Fibroblast of mammary gland (primary cell): ENCODE measurements at regions not wholly inside any gene's neighbourhood (a gene's known extent, or its start where the extent isn't known, plus 50 kb on each side); places are given as distances from the start of the nearest gene placed in this dataset.
A peak's percentile ranks its signal among the peaks of the same experiment; 100 is the strongest.
"Not testable (repeated sequence)": the region's sequence is repeated elsewhere in the genome, so short reads cannot be mapped to it uniquely, and the experiment has no call there.

Source experiments
- DNase-seq: peaks from one replicate; pipeline ENCODE4 v3.0.0-alpha.2; 2010; ENCODE audit warnings: low read depth
- H3K4me3 ChIP-seq: 2 replicates; pipeline ENCODE4 v1.5.1; 2011; ENCODE audit warnings: low read depth, mild to moderate bottlenecking, low read length, moderate library complexity; ENCODE audit not compliant: control insufficient read depth
- TF ChIP-seq, protein P1 (sequence below): conservative IDR thresholded peaks from 2 replicates; pipeline ENCODE4 v1.5.1; 2011; ENCODE audit warnings: low read depth, low read length, inconsistent platforms; ENCODE audit not compliant: control insufficient read depth, insufficient read depth

DNA sequence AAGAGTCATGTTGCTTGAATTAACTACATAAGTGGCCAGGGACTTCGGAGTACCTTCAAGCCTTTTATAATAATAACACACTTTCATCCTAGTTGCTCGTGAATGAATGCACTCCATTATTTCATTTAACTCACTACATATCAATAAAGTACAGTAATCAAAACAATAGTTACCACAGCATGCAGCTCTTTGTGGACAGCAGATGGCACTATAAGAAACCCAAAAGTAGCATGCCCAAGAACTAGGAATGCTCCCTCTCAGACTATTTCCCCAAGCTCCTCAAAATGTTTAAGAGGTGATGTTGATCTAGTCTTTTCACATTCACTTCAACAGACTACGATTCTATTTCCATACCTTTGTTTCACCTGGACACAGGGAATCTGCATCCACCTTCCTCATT lies 500.8 kb upstream of the DIAPH2 start:
- TF ChIP-seq, protein P1, sequence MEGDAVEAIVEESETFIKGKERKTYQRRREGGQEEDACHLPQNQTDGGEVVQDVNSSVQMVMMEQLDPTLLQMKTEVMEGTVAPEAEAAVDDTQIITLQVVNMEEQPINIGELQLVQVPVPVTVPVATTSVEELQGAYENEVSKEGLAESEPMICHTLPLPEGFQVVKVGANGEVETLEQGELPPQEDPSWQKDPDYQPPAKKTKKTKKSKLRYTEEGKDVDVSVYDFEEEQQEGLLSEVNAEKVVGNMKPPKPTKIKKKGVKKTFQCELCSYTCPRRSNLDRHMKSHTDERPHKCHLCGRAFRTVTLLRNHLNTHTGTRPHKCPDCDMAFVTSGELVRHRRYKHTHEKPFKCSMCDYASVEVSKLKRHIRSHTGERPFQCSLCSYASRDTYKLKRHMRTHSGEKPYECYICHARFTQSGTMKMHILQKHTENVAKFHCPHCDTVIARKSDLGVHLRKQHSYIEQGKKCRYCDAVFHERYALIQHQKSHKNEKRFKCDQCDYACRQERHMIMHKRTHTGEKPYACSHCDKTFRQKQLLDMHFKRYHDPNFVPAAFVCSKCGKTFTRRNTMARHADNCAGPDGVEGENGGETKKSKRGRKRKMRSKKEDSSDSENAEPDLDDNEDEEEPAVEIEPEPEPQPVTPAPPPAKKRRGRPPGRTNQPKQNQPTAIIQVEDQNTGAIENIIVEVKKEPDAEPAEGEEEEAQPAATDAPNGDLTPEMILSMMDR = peak; percentile 49
- H3K4me3 ChIP-seq = no peak overlapping the region
- DNase-seq = peak; percentile 16

DNA sequence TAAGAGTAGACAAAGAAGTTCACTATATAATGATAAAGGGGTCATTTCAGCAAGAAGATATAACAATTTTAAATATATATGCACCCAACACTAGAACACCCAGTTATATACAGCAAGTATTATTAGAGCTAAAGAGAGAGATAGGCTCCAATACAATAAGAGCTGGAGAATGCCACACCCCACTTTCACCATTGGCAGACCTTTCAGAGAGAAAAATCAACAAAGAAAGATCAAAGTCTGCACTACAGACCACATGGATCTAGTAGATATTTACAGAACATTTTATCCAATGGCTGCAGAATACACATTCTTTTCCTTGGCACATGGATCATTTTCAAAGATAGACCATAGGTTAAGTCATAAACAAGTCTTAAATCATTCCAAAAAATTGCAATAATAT lies 479.7 kb upstream of the DIAPH2 start:
- TF ChIP-seq, protein P1 = no peak
- H3K4me3 ChIP-seq = no peak overlapping the region
- no peak for DNase-seq

GRCh38 chrX:96211953-96212352 lies 472.7 kb upstream of the DIAPH2 start:
- TF ChIP-seq, protein P1 = no peak
- H3K4me3 ChIP-seq = no peak overlapping the region
- no peak for DNase-seq

DNA sequence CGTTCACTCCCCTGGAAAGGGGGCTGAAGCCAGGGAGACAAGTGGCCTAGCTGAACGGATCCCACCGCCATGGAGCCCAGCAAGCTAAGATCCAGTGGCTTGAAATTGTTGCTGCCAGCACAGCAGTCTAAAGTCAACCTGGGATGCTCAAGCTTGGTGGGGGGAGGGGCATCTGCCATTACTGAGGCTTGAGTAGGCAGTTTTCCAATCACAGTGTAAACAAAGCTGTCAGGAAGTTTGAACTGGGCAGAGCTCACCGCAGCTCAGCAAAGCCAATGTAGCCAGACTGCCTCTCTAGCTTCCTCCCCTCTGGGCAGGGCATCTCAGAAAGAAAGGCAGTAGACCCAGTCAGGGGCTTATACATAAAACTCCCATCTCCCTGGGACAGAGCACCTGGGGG lies 470.0 kb upstream of the DIAPH2 start:
- not testable (repeated sequence) for H3K4me3 ChIP-seq, DNase-seq

DNA sequence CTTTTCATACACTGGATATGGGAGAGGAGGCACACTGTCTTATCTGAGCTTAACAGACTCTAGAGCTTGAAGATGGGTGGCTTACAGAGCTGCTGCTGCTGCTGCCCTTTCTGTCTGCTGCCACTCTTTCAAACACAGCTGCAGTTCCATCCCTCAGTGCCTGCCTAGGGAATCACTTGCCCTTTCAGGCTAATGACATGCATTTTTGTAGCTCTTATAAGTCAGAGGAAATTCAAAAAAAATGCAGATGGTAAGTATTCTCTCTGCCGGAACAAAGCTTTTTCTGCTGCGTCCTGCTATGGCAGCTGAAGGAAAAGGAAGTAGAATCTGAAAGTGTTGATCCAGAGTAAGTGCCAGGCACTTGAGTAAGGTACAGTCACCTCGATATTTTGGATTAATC lies 460.4 kb upstream of the DIAPH2 start:
- no peak overlapping the region for H3K4me3 ChIP-seq
- no peak for DNase-seq
- TF ChIP-seq, protein P1 = no peak

GRCh38 chrX:96244955-96245354 lies 439.7 kb upstream of the DIAPH2 start:
- TF ChIP-seq, protein P1 = no peak
- no peak overlapping the region for H3K4me3 ChIP-seq
- DNase-seq = no peak

- TF ChIP-seq, protein P1 = no peak
- DNase-seq = no peak
- H3K4me3 ChIP-seq = no peak overlapping the region
Measured at GRCh38 chrX:96246436-96246835, 438.2 kb upstream of the DIAPH2 start.
